HG03378 (cell line): ENCODE measurements at regions not wholly inside any gene's neighbourhood (a gene's known extent, or its start where the extent isn't known, plus 50 kb on each side); places are given as distances from the start of the nearest gene placed in this dataset.
"Not testable (repeated sequence)": the region's sequence is repeated elsewhere in the genome, so short reads cannot be mapped to it uniquely, and the experiment has no call there.

Experiments used
- ATAC-seq: cut with Tn5 transposase; IDR thresholded peaks from one replicate; pipeline ENCODE4 v1.9.1; 2021; ENCODE audit warnings: mild to moderate bottlenecking, moderate library complexity; ENCODE audit not compliant: unreplicated experiment

DNA sequence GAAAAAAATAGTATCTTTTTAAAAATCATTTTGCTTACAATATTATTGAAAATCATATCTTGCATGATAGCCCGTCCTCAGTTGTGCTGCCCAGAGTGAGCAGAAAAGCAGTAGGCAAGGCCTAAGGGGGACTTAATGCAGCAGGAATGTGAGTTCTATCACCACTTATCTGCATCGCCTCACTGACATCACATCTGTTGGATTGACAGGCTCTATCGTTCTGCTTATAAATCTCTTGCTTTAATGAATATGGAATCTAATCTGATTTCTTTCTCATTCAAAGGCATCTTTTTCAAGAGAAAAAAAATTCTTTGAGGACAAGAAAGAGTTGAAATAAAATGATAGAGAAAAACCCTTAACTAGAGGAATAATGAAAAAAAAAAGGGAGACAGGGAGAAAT, 249.9 kb downstream of the PAPSS1 start:
- no peak for ATAC-seq

DNA sequence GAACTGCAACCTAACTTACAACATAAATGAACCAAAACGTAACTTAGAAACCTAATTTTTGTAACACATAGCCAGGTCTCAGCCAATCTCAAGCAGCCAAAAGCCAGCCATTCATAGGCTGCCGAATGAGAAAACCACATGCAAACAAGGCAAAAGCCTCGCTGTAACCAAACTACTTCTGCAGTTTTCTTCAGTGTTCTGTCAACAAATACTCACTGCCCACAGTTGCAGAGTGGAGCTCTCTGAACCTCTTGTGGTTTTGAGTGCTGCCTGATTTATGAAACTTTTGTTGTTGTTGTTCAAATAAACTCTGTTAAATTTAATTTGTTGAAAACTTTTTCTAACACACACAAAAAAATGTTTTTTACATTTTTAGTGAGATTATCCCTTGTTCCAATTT, 251.2 kb downstream of the PAPSS1 start:
- no peak for ATAC-seq

DNA sequence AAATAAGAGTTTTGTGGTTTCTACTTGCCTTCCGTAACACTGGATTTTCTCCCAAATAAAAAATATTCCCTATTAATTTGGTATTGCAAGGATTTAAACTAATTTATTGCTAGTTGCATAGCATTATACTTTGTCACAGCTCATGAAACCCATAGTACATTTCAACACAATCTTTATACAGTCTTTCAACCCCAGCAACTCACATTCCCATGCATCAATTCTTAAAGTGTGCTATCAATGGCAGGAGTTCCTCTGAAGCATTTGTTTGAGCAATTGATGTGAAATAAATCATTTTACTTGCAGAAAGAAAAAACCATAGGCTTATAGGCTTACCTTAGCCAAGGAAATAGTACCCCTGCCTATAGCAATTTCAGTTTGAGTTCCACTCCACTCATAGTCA, 251.9 kb downstream of the PAPSS1 start:
- ATAC-seq: no peak

DNA sequence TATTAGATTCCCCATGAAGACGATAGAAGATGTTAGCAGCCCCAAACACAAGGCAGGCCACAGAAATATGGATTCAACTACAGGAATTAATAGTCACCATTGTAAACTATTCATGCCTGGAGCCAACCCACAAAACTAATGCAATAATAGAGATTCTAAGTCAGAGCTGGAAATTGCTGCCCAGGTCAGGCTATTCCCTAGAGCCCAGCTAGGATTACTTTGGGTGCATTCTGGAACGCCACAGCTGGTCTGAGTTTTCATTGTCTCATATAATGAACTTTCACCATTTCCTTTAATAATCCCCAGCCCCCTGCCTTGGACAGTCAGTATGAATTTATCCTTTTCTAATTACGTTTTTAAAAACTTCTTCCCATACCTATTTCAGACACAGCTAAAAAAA, 252.6 kb downstream of the PAPSS1 start:
- ATAC-seq: no peak

DNA sequence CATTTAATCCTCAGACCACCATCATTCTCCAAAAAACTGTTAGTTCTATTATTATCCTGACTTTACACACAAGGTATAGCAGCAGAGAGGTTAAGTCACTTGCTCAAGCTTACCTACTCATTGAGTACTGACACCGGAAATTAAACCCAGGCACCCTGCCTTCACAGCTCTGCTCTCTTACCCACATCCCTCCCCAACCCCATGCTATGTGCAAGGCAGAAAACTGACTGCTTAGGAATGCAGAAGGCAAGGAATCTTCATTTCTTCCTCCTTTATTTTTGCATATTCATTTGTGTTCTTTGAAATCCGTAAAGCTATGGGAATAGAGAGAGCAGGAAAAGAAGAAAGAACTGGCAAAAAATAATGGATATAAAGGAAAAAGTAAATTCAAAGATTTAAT, 261.8 kb downstream of the PAPSS1 start:
- ATAC-seq: no peak

DNA sequence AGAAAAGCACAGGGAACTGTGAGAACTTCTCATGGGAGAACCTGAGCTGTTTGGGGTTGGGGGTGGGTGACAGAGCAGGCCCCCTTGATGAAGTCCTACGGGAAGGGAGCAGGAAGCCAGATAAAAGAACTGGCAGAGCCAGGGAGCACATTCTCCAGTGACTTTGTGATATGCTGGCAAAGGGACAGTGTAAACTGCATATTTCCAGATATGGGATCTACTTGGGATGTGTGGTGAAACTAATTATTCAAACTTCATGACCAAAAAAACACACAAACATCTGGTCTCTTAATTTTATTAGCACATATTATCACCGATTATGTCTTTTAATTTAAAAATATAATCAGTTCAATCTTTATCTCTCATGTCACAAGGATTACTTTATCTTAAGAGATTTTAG, 266.0 kb downstream of the PAPSS1 start:
- ATAC-seq: no peak

DNA sequence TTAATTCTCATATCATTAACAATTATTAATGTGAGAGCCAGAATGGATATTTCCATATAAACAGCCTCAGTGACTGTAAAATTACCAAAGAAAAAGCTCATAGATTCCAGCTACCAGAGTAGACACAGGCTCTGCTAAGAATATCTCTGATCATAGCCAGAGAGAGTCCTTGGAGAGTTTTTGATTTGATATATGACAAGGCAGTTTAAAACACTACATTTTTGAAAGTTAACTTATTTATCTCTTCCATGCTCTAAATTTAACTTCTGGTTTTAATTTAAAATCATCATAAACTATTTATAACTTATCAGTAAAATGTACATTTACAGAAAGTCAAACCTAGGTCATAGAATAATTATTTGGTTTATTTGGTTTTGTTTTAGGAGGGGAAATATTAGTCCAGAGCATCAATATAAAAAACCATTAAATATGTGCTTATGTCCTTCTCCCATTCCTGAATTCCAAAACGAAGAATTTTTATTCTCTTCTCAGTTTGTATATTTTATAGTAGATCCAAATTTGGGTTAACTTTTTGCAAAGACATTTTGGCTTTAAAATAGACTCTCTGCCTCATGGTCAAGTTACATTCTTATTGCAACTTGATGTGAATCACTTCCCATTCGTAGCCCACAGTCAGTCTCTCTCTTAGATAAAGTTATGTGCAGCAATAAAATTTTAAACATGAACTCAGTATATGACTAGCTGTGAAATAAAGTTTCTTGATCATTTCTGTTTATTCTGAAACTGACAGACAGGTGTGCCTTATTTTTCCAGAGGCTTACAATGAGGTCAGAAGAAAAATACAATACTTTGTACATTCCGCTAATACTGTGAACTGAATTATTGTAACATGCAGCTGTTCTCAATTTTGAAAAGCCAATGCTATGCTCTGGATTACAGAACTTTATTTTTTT, 267.1 kb downstream of the PAPSS1 start:
- no peak for ATAC-seq

DNA sequence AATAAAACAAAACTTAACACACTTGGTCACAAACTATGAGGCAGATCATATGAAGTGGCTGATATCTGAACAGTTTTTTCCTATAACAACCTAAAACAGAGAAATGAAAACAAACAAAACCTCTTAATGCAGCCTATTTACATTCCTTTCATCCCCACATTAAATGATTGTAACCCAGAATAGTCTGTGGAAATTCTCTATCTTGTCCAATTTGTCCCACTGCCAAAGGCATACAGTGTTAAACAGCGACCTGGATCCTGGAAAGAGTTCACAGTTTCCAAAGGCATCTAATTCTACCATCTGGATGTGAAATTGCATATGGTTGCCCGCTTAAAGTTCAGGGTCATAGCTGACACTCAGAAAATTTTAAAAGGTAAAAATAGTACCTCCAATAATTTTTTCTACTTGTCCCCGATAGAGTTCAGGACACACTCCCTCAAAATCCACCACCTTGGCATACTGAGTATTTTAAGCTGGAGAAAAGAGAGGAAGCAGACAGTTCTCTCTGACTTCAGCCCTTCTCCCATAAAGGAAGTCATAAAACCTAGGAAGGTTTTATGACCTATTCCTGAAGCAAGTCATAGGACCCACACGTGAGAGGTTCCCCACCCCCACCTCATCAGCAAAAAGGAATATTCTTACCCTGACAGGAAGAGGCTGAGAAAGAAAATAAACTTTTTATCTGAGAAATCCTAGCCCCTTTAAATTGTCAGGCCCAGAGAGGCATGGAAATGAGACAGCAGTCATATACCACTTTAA, 270.2 kb downstream of the PAPSS1 start:
- no peak for ATAC-seq

DNA sequence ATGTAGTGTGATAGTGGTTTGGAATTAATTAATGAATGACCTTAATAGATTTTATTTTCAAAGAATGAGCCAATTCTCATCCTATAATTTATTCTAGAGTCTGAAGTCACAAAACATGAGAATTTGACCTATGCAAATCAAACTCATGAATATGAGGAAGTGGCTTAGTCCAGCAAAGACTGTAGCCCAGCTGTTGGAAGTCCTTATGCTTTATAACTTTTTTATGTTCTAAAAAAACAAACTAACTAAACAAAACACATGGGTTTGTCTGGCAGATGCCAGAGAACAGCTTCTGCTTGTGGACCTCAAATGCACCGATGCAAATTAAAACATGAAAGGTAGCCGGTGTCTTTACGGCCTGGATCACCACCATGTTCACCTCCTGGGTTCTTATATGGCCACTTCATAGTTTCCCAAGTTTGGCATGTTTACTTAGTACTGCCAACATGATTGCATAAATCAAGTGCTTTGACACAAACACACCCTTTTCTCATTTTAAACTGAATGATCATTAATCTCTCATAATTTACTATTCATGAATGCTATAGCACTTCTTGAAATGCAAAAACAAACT, 277.4 kb downstream of the PAPSS1 start:
- no peak for ATAC-seq

DNA sequence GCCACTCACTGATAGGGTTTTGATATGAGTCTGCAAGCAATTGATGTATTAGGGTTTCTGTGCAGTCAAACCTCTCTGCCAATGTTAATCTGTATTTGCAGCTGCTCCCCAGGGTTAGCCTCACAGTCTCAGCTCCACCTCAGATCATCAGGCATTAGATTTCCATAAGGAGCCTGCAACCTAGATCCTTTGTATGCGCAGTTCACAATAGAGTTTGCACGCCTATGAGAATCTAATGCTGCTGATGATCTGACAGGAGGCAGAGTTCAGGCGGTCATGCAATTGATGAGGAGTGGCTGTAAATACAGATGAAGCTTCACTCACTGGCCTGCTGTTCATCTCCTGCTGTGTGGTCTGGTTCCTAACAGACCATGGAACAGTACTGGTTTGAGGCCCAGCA, 280.6 kb downstream of the PAPSS1 start:
- ATAC-seq: no peak

DNA sequence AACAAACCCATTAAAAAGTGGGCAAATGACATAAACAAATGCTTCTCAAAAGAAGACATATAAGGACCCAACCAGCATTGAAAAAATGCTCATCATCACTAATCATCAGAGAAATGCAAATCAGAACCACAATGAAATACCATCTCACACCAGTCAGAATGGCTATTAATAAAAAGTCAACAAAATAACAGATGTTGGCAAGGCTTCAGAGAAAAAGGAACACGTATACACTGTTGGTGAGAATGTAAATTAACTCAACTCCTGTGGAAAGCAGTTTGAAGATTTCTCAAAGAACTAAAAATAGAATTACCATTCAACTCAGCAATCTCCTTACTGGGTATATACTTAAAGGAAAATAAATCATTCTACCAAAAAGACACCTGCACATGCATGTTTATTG, 283.6 kb downstream of the PAPSS1 start:
- not testable (repeated sequence) for ATAC-seq

DNA sequence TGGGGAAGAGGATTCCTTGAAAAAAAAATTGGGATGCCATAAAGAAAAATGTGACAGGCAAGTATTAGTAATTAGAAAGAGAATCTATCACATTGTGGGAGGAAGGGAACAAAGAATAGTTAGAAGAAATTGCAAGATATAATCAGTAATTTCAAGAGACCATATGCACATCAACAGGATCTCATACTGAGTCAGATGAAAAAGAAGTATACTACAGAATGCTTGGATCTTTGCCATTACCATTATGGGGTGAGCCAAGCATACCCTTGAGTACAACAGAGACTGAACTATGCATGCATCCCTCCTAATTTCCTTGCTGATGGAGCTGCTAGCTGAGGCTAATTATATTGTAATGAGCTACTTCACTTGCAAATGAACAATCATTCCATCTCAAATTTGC, 287.6 kb downstream of the PAPSS1 start:
- ATAC-seq: no peak

DNA sequence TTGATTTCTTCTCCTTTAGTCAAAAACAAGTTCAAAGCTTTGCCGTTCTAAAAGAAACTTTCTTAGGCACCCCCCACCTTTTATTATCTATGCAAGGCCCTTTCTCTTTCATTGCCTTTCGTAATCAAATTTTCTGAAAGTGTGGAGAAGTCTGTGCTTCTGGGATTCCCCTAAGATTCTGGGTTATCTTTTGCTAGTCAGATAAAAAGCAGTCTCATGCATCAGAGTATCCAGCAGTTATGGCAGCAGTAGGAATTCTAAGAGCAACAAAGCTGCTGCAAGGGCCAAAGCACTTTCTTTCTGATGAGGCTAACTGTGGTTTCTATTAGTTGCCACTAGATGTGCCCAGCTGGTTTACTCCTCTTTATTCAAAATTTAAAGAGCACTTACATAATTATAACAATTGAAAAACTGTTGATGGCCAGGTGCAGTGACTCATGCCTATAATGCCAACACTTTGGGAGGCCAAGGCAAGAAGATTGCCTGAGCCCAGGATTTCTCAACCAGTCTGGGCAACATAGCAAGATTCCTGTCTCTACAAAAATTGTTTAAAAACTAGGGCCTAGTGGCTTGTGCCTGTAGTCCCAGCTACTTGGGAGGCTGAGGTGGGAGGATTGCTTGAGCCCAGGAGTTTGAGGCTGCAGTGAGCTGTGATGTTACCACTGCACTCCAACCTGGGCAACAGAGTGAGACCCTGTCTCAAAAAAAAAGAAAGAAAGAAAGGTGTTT, 296.2 kb downstream of the PAPSS1 start:
- ATAC-seq: no peak

DNA sequence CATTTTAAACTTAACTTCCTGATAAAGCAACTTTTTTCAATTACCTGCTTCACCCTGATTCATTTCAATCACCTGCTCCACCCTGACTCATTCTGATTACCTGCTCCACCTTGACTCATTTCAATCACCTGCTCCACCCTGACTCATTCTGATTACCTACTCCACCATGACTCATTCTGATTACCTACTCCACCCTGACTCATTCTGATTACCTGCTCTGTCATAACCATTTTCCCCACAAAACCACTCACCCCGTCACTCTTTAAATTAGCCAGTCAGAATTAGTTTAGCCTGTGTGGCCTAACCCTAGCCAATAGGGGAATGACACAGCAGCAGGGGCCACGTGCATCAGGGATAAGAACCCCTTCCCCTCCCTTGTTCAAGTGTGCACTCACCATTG, 300.5 kb downstream of the PAPSS1 start:
- ATAC-seq: not testable (repeated sequence)

DNA sequence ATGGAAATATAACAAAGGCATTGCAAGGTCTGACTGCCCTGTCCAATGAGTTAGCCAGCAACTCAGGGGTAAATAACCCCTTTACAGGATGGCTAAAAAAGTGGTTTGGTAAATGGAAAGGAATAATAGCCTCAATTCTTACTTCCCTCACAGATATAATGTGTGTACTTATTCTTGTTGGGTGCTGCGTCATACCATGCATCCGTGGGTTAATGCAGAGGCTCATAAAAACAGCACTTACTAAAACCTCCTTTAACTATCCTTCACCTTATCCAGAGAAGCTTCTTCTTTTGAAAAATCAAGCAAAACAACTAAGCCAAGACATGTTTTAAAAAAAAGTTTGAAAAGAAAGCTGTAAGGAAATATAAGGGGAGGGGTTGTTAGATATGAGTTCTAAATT, 301.0 kb downstream of the PAPSS1 start:
- no peak for ATAC-seq

DNA sequence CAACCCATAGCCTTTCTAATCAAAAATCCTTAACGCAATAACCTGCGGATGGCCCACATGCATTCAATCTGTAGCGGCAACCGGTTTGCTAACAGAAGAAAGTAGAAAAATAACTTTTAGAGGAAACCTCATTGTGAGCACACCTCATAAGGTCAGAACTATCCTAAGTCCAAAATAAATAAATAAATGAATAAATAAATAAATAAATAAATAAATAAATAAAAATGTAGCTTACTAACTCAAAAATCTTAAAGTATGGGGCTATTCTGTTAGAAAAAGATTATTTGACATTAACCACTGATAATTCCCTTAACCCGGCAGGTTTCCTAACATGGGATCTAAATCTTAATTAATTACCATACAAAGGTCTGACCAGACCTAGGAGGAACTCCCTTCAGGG, 304.5 kb downstream of the PAPSS1 start:
- not testable (repeated sequence) for ATAC-seq

DNA sequence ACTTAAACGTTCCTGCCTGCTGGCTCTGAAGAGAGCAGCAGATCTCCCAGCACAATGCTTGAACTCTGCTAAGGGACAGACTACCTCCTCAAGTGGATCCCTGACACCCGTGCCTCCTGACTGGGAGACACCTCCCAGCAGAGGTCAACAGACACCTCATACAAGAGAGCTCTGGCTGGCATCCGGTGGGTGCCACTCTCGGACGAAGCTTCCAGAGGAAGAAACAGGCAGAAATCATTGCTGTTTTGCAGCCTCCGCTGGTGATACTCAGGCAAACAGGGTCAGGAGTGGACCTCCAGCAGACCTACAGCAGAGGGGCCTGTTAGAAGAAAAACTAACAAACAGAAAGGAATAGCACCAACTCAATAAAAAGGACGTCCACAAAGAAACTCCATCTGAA, 310.2 kb downstream of the PAPSS1 start:
- ATAC-seq: not testable (repeated sequence)

DNA sequence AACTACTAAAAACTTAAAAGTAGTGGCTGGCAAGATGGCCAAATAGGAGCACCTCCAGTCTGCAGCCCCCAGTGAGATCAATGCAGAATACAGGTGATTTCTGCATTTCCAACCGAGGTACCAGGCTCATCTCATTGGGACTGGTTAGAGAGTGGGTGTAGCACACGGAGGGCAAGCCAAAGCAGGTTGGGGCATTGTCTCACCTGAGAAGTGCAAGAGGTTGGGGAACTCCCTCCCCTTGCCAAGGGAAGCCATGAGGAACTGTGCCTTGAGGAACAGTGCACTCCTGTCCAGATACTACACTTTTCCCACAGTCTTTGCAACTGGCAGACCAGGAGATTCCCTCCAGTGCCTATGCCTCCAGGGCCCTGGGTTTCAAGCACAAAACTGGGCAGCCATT, 311.1 kb downstream of the PAPSS1 start:
- ATAC-seq: no peak

DNA sequence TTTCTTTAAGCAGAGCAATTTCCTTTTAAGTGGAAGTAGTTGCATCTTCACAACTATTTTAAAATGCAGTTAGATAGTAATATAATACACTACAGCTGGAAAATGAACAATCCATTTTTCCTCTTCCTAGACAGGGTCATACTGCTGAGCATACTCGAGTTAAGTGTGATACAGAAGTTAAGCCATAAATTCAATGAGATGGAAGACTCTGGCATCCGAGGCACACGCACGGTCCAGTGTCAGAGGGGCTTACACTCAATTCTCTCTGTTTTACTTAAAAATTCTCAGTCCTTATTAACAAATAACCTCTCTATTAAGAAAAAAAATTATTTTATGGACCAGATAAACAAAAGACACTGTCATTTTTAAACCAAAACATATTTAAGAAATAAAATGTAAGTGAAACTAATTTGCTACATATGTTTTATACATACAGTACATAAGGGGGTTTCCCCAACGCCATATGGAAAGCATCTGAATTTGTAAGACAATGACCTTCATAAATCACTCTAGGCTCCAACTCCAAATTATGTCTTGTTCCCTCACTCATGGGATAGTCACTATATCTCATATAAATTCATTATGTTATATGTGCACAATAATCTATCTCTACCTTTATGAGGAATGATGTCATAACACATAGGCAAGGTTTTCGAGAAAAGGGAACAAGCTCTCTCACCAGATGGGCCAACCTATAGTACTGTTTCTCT, 315.3 kb downstream of the PAPSS1 start:
- no peak for ATAC-seq

DNA sequence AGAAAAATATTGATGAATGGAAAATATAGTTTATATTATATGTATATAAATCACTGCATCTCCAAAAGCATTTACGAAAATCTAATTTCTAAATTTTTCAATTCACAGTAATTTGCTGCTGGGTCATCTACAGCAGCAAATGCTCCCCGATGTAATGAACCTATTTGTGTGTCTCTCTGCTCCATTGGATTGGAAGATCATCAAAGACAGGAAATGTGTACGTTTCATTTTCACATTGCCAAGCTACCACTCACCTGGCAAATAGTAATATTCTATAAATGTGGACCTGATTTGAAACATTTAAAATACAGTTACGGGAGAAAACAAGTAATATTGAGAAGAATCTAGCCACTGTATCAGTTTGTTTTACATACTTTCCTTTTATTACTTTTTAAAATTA, 317.7 kb downstream of the PAPSS1 start:
- ATAC-seq: no peak

DNA sequence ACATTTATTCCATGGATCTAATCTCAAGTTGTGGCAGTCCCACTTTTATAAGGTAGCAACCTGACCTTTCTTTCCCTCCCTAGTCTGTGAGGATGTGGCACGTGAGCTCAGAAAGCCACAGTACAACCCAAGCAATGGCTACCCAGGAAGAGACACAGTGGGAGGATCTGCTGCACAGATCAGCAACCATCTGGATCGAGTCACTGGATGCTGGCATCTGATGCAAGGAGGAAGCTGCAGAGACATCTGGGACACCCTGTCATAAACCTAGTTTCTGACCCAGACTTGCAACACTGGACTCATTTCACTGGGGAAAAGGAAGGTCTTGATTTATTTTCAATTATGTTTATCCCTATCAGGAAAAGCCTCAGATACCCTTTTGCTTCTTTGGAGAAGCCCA, 327.1 kb downstream of the PAPSS1 start:
- no peak for ATAC-seq
